HPDE6-E6E7 (cell line): ENCODE measurements at regions not wholly inside any gene's neighbourhood (a gene's known extent, or its start where the extent isn't known, plus 50 kb on each side); places are given as distances from the start of the nearest gene placed in this dataset.
"Not testable (repeated sequence)": the region's sequence is repeated elsewhere in the genome, so short reads cannot be mapped to it uniquely, and the experiment has no call there.

Source experiments
- DNase-seq: peaks from one replicate; pipeline ENCODE4 v3.0.0; 2011; ENCODE audit warnings: missing footprints; ENCODE audit errors: extremely low spot score

- no peak for DNase-seq
These were observed 91.4 kb upstream of the LHX1 start for GRCh38 chr17:36845916-36846315.

DNA sequence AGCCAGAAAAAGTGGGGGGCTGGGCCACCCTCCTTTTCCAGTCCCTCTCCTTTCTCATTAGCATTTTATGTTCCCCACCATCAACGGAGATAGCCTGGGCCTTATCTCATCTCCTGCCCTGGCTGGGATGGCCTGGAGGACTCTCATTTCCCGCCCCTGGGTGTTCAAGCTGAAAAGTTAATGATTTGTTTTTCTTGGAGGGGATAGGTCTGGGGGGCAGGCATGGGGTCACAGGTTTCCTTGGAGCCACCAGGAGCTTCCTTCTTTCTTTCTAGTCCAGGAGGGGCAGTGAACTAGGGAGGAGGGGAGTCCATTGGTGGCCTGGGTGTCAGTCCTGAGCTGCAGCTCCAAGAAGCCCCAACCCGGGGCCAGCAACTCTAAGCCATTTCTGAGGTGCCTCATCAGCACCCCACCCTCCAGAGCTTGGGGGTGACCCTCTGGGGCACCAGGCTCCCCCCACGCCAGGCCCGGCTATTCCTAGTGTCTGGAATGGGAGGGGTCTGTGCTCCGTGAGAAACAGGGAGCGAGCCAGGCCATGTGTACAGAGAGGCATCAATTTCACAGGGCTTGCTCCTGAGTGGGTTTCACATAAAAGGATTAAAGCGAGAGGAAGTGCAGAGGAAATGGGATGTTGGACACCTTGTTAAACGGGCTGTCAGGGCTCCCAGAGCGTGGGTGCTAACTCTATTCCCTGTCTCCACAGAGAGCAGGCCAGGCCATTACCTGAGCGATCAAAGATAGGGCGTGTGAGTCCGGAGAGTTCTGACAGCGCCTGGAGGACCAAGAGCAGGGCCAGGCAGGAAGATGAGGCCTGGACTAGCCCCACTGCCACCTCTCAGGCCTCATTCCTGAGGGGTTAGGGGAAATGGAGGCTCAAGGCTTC is 90.6 kb upstream of the LHX1 start:
- no peak for DNase-seq

- no peak for DNase-seq
These were observed 89.0 kb upstream of the LHX1 start for GRCh38 chr17:36848008-36848902.

- DNase-seq: not testable (repeated sequence)
These were observed 88.3 kb upstream of the LHX1 start for GRCh38 chr17:36849020-36849419.

DNA sequence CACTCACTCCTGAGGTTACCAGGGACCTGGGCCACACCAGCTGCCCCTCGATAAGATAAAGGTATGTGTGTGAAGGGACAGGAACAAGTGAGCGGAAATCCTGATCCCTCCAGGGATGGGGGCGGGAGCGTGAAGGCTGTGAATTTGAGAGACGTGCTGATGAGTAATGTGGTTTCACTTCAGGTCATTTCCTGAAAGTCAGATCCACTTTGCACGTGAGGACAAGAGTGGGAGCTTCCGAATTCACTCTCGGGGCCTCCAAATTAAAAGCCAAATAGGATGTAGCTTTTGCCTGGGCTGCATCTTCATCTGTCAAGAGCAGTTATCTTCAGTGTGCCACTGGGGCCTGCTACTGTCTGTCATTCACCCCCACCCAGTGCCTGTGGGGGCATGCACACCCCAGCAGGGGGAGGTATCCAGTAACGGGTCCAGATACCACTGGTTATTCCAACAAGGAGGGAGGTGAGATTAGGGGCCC is 87.4 kb upstream of the LHX1 start:
- peak; percentile 73 for DNase-seq

DNA sequence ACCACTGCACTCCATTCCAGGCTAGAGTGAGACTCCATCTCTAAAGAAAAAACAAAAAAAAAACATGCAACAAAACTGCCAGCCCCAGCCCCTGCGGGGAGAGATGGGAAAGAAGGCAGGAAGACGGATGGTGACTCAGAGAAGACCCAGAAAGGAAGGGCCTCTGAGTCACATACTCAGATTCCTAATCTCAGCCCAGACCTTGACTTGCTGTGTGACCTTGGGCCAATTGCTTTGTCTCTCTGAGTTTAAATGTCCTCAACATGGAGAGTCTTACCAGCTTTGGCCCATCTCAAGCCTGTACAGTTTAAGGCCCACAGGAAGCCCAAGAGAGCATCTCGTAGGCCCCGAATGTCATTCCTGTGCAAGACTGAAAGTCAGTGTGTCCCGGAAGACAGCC is 86.5 kb upstream of the LHX1 start:
- DNase-seq: peak; percentile 77

DNA sequence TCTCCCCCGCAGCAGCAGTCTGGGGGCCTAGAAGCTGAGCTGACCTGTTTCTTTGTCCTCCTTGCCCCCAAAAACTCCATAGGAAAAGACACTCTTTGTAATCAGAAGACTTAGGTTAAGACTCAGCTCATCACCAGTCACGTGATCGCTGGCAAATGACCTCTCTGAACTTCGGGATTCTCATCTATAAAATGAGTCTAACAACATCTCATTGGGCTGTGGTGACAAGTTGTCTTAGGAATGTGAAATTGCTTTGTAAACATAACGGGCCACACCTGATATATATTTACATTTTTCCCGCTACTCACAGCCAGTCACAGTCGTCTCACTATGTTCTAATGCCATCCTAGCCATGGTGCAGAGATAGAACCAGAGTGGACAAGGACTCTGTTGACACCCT is 86.0 kb upstream of the LHX1 start:
- peak; percentile 39 for DNase-seq

DNA sequence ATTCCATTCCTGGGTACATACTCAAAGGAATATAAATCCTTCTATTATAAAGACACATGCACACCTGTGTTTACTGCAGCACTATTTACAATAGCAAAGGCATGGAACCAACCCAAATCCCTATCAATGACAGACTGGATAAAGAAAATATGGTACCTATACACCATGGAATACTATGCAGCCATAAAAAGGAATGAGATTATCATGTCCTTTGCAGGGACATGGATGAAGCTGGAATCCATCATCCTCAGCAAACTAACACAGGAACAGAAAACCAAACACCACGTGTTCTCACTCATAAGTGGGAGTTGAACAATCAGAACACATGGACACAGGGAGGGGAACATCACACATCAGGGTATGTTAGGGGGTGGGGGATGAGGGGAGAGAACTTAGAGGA is 84.8 kb upstream of the LHX1 start:
- not testable (repeated sequence) for DNase-seq

DNA sequence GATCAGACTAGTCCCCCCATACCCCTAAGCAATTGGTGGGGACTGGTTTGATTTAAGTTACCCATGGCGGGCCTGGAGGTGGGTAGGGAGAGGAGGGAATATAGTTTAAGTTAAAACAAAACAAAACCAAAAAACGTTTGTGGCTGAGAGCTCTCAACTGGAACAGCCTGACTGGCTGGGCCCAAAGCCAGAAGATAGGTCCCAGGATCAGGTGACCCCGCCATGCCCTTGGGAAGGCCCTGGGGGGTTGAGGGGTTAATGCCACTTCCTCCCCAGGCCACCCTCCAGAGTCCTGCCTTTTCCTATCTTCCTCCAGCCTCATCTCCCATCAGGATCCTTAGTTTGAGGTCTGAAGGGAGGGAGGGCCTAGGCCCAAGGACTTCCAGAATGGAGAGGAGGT is 82.3 kb upstream of the LHX1 start:
- DNase-seq: no peak

GRCh38 chr17:36855459-36855858 is 81.8 kb upstream of the LHX1 start:
- no peak for DNase-seq

- peak; percentile 69 for DNase-seq
These were observed 81.1 kb upstream of the LHX1 start for GRCh38 chr17:36856222-36856621.

- no peak for DNase-seq
These were observed 80.3 kb upstream of the LHX1 start for GRCh38 chr17:36856903-36857381.

GRCh38 chr17:36857698-36858097 is 79.6 kb upstream of the LHX1 start:
- no peak for DNase-seq

DNA sequence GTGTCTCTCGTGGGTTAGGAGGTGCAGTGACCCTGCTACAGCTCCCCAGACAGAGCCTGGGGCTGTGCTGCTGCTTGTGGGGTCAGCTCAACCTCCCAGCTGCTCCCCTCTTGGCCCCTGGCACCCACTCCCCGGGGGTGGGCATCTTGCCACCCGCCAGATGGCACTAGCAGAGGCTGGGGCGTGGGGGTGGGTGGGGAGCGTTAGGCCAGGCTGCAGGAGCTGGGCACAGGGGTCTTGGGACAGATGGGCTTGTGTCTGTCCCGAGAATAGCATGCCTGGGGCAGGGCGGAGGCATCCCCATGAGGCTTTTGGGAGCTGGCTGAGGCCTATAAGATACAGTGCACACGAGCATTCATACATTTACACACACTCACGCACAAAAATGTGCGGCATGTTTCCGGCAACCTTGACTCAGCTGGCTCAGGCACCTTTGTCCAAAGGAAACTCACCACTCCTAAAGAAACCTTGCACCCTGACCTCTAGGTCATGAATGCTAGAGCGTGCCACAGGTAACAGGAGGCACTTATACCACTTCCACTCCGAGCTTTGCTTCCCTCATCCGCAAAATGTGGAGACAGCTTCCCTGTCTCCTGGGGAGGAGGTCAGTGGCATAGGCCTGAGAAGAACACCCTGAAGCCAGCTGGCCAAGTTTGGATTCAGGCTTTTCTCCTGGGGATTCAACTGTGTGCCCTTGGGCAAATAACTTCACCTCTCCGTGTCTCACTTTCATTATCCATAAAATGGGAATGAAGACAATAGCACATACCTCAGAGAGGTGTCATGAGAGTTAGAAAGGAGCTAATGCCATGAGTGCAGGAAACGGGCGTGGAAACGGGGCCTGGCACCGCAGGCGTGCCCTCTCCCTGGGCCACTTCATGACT is 78.9 kb upstream of the LHX1 start:
- peak; percentile 68 for DNase-seq

GRCh38 chr17:36859003-36859300 is 78.3 kb upstream of the LHX1 start:
- no peak for DNase-seq

DNA sequence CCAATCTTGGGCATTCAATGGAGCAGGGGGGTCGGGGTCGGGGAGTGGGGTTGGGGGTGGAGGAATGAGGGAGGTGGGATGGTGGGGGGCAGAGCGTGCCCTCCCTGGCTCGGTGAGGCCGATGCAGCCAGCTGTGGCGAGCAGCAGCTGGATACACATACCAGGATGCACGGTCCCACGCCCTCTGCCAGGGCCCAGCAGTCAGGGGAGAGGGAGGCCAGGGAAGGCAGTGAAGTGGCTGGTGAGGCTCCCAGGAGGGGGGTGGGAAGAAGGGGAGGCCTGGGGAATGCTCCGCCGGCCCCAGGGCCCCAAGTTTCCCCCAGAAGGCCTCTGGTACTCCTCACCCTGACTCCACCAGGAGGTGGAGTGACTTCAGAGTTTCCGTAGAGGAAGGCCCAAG is 77.6 kb upstream of the LHX1 start:
- DNase-seq: no peak

GRCh38 chr17:36861531-36861930 is 75.7 kb upstream of the LHX1 start:
- no peak for DNase-seq

DNA sequence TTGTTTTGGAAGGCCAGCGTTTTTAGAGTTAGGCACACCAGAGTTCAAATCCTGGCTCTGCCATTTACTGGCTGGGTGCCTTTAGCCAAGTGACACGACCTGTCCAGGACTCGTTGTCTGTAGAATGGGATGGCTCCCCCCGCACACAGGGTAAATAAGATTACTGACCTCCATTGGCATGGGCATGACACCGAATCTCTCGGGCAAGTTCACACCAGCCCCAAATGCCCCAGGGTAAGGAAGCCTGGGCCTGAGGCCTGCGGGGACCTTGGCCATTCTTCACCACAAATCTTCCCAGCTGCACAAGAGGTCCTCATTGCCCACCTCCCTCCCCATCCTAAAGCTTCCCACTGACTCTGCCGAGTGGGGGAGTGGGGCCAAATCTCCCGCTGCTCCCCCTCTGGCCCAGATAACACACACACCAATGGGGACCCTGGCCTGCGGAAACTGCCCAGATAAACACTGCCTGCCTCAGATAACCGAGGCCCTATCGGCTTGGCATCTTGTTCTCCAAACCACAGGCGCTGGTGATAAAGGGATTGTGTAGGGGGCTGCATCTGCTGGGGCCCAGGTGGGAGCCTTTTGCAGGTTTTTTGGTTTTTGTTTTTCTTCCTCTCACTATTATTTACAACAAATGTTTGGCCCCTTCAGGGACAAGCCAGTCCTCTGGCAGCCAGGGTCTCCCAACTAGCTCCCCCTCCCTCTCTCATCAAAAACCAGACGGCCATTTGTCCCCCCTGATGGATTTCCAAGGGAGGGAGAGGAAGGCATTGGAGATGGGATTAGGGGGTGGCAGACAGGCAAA is 75.0 kb upstream of the LHX1 start:
- no peak for DNase-seq

DNA sequence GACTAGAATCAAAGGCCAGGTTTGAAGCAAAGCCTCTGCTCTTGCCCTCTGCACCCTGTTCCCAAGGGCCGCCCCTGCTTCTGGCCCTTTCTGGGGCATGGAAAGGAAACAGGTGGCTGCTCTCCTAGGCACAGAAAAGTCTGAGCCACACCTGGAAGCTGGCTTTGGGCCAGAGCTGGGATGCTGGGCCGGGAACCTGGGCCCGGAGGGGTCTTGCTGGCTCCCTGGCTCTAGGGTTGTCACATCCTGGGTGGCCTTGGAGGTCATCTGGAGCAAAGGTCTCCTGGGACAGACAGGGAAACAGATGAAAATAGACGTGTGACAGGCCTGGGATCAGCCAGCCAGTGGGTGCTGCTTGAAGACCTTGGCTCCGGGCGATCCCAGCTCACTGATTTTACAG is 74.1 kb upstream of the LHX1 start:
- DNase-seq: no peak

DNA sequence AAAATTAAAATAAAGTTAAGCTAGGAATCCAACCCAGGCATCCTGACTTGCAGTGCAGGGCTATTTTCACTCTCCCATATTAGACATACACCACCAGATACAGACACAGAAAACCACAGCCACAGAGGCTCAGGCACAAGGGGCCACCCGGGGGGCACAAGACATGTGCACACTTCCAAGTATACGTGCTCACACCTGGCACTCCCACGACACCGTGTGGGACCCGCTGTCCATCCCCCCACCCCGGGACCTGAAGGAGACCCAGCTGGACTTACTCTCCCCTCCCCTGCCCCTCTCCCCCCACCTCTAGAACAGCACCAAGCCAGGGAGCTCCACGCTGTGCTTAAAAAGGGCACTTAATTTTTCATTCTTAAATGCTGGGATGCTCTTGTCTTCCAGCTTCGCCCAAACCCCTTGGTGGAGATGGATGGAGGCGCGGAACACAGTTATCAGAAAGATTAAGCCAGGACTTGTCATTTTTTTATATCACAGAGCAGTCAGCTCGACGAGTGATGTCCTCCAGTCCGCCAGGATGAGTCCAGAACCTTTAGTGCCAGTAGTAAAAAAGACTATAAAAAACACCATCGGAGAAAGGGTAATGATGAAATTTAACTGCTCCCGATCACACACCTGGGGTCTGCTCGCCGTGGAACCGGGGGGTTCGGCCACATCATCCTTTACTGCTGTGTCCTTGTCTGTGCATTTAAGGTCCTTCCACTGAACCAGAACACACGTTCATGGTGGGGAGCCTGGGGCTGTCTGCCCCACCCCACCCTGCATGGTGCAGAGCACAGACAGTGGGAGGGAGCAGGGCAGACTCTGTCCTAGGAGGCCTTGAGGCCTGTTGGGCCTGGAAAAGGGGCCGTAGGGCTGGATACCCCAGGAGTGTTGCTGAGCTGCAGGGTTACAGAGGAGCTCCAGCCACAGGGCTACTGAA is 73.3 kb upstream of the LHX1 start:
- DNase-seq: no peak
